Panc1 (cell line): ENCODE measurements at regions not wholly inside any gene's neighbourhood (a gene's known extent, or its start where the extent isn't known, plus 50 kb on each side); places are given as distances from the start of the nearest gene placed in this dataset.

ENCODE experiments used
- ATAC-seq: fragments of 200-7000 bp; cut with Tn5 transposase; 2 replicates; pipeline ENCODE4 v1.9.1; 2020; ENCODE audit warnings: mild to moderate bottlenecking, moderate library complexity
- BruUV-seq: library from RNA; stranded (reverse); fragments of 400-500 nt; replicated peaks from 2 replicates; lab custom pipeline; 2021; lab: Mats Ljungman, UMichigan
- CTCF ChIA-PET: fragments of 300-600 bp; sonication (Branson Sonifier 250); formaldehyde crosslinking; loops from one replicate; lab custom pipeline; 2022; ENCODE audit warnings: antibody characterized with exemption; lab: Charles Lee
- POLR2A ChIA-PET: fragments of 300-600 bp; sonication (Branson Sonifier 250); formaldehyde crosslinking; loops from one replicate; lab custom pipeline; 2022; ENCODE audit warnings: antibody characterized with exemption; lab: Charles Lee
- DNase-seq: peaks from one replicate; pipeline ENCODE4 v3.0.0-alpha.2; 2010; ENCODE audit warnings: low read depth, low spot score
- H3K27ac ChIP-seq: 2 replicates; pipeline ENCODE4 v1.5.1; 2011; ENCODE audit warnings: mild to moderate bottlenecking, low read length, inconsistent platforms
- H3K27me3 ChIP-seq: fragments of 200-500 bp; sonication (Bioruptor generic); 2 replicates; pipeline ENCODE4 v1.6.0; 2014; ENCODE audit warnings: low read length, inconsistent platforms; ENCODE audit not compliant: control insufficient read depth, insufficient read depth
- H3K36me3 ChIP-seq: fragments of 200-500 bp; sonication (Bioruptor generic); 2 replicates; pipeline ENCODE4 v1.5.1; 2014; ENCODE audit warnings: inconsistent platforms, mild to moderate bottlenecking, low read length, moderate library complexity; ENCODE audit not compliant: control insufficient read depth, insufficient read depth
- H3K4me1 ChIP-seq: 2 replicates; pipeline ENCODE4 v1.5.1; 2011; ENCODE audit warnings: inconsistent platforms, mild to moderate bottlenecking, low read length, moderate library complexity; ENCODE audit not compliant: control insufficient read depth, insufficient read depth
- H3K4me3 ChIP-seq, 2 experiments: 2 replicates each; pipeline ENCODE4 v1.5.1; 2011 to 2012; ENCODE audit warnings: low read depth in 2 of 2, low read length in 2 of 2, mild to moderate bottlenecking in 2 of 2, inconsistent platforms in 1 of 2, moderate library complexity in 1 of 2
- H3K9me3 ChIP-seq: fragments of 200-500 bp; sonication (Bioruptor generic); 2 replicates; pipeline ENCODE4 v1.5.1; 2014; ENCODE audit warnings: low read depth, mild to moderate bottlenecking, inconsistent platforms, low read length, moderate library complexity; ENCODE audit not compliant: control insufficient read depth, insufficient read depth
- POLR2AphosphoS5 ChIP-seq: IDR thresholded peaks from 2 replicates; pipeline ENCODE4 v1.6.1; 2012; ENCODE audit warnings: mild to moderate bottlenecking, low read depth, low read length, moderate library complexity
- SIN3A ChIP-seq: IDR thresholded peaks from 2 replicates; pipeline ENCODE4 v1.6.1; 2012; ENCODE audit warnings: low read depth, mild to moderate bottlenecking, low read length, moderate library complexity, borderline replicate concordance; ENCODE audit not compliant: insufficient read depth
- TCF7L2 ChIP-seq: IDR thresholded peaks from 2 replicates; pipeline ENCODE4 v1.6.1; 2011; ENCODE audit warnings: mild to moderate bottlenecking, low read depth, low read length, inconsistent platforms
- in situ Hi-C: cut with HindIII; loops from 2 replicates; pipeline ENCODE4 v1.10.0; 2016; ENCODE audit warnings: low sequenced_read_pairs, low pct_unique_long_range_greater_than_20kb
- intact Hi-C: fragments of 100-400 bp; cut with micrococcal nuclease; formaldehyde crosslinking; loops from one replicate; pipeline ENCODE4 v1.10.0; 2022; ENCODE audit not compliant: unreplicated experiment
- TF ChIP-seq, protein P1 (sequence below), 2 experiments: IDR thresholded peaks; 2 replicates each; pipeline ENCODE4 v1.6.1; 2011 to 2012; ENCODE audit warnings: low read depth in 2 of 2, control low read depth in 1 of 2, low read length in 1 of 2, mild to moderate bottlenecking in 1 of 2, moderate library complexity in 1 of 2; ENCODE audit not compliant: insufficient read depth in 1 of 2
- TF ChIP-seq, protein P2 (sequence below): fragments of 450-650 bp; IDR thresholded peaks from 2 replicates; pipeline ENCODE4 v1.5.1; 2017; ENCODE audit warnings: mild to moderate bottlenecking

DNA sequence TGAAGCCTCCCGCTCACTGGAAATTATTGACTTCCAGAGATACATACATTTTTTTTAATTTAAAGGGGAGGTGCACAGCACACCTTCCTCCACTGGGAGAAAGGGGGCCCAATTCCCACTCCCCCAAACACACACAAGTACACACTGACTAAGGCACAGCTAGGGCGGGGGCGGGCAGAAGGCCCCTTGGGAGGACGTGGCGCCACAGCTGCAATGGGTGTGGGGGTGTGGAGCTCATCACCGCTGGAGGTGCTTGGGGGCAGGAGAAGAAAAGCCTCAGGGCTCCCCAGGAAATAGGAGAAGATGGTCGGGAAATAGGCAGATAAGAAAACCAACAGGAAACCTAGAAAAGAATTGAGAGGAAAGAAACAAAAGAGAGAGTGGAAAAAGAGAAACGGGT lies 127.3 kb upstream of the FAM98A start:
- in situ Hi-C loops: no loop called here
- Histone ChIP-seq H3K27me3 (no peaks in the 10 kb centered on the region; the same call in 1 of the 2 replicates), H3K27ac (no peak overlapping the region), H3K36me3 (no peaks in the 10 kb centered on the region), H3K9me3 (no peaks in the 10 kb centered on the region), H3K4me3 (no peak overlapping the region), H3K4me1 (no peaks in the 10 kb centered on the region)
- ATAC-seq (no peak), DNase-seq (no peak)
- TF ChIP-seq, protein P1, sequence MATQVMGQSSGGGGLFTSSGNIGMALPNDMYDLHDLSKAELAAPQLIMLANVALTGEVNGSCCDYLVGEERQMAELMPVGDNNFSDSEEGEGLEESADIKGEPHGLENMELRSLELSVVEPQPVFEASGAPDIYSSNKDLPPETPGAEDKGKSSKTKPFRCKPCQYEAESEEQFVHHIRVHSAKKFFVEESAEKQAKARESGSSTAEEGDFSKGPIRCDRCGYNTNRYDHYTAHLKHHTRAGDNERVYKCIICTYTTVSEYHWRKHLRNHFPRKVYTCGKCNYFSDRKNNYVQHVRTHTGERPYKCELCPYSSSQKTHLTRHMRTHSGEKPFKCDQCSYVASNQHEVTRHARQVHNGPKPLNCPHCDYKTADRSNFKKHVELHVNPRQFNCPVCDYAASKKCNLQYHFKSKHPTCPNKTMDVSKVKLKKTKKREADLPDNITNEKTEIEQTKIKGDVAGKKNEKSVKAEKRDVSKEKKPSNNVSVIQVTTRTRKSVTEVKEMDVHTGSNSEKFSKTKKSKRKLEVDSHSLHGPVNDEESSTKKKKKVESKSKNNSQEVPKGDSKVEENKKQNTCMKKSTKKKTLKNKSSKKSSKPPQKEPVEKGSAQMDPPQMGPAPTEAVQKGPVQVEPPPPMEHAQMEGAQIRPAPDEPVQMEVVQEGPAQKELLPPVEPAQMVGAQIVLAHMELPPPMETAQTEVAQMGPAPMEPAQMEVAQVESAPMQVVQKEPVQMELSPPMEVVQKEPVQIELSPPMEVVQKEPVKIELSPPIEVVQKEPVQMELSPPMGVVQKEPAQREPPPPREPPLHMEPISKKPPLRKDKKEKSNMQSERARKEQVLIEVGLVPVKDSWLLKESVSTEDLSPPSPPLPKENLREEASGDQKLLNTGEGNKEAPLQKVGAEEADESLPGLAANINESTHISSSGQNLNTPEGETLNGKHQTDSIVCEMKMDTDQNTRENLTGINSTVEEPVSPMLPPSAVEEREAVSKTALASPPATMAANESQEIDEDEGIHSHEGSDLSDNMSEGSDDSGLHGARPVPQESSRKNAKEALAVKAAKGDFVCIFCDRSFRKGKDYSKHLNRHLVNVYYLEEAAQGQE (IDR thresholded peaks at IDR 0.05; ENCODE audit: insufficient read depth in 1 of 2, low read depth in 2 of 2, low read length in 1 of 2): no peak
- TF ChIP-seq, protein P2, sequence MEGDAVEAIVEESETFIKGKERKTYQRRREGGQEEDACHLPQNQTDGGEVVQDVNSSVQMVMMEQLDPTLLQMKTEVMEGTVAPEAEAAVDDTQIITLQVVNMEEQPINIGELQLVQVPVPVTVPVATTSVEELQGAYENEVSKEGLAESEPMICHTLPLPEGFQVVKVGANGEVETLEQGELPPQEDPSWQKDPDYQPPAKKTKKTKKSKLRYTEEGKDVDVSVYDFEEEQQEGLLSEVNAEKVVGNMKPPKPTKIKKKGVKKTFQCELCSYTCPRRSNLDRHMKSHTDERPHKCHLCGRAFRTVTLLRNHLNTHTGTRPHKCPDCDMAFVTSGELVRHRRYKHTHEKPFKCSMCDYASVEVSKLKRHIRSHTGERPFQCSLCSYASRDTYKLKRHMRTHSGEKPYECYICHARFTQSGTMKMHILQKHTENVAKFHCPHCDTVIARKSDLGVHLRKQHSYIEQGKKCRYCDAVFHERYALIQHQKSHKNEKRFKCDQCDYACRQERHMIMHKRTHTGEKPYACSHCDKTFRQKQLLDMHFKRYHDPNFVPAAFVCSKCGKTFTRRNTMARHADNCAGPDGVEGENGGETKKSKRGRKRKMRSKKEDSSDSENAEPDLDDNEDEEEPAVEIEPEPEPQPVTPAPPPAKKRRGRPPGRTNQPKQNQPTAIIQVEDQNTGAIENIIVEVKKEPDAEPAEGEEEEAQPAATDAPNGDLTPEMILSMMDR: no peak
- TF ChIP-seq SIN3A (no peak), POLR2AphosphoS5 (no peak), TCF7L2 (no peak)
- intact Hi-C loops: no loop called here
- BruUV-seq: no TSS peak
- POLR2A ChIA-PET: no interaction called here
- CTCF ChIA-PET: interaction anchor here (0.6 kb wide), 1 partner anchor 297 kb away, joined by 6 read pairs; no protein-coding TSS in a partner anchor

DNA sequence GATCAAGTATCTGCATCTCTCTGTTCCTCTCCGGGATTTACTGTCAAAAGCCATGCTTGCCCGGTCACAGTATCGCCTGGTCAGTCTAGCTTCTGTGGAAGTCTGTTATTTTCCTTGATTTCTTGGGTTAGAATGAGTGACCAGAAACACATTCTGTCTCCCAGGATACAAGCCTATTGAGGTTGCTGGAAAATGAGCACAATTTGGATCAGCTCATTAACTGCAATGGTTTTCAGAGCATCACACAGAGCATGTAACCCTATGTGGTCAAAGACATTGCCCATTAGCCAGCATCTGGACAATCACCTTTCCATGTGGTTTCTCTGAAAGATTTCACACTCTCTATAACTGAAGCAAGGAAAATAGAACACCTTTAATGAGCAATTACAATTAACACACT lies 124.2 kb upstream of the FAM98A start:
- intact Hi-C loops (no loop called here), in situ Hi-C loops (no loop called here)
- Histone ChIP-seq H3K27ac (no peak overlapping the region), H3K9me3 (no peaks in the 10 kb centered on the region), H3K27me3 (peaks cover 2% of the 10 kb centered on the region; the same call in 1 of the 2 replicates), H3K4me1 (no peaks in the 10 kb centered on the region), H3K36me3 (no peaks in the 10 kb centered on the region), H3K4me3 (no peak overlapping the region)
- POLR2A ChIA-PET: no interaction called here
- ATAC-seq (no peak), DNase-seq (no peak)
- TF ChIP-seq POLR2AphosphoS5 (no peak), TCF7L2 (no peak), SIN3A (no peak)
- TF ChIP-seq, protein P1 (IDR thresholded peaks at IDR 0.05; ENCODE audit: insufficient read depth in 1 of 2, low read depth in 2 of 2, low read length in 1 of 2): no peak
- TF ChIP-seq, protein P2: no peak
- CTCF ChIA-PET: no interaction called here
- BruUV-seq: no TSS peak
